ENCODE measurements at regions not wholly inside any gene's neighbourhood (a gene's known extent, or its start where the extent isn't known, plus 50 kb on each side); places are given as distances from the start of the nearest gene placed in this dataset.

GRCh38 chr16:60763869-60764268 is 1272.4 kb downstream of the CDH8 start:
- TF ChIP-seq, protein P1, sequence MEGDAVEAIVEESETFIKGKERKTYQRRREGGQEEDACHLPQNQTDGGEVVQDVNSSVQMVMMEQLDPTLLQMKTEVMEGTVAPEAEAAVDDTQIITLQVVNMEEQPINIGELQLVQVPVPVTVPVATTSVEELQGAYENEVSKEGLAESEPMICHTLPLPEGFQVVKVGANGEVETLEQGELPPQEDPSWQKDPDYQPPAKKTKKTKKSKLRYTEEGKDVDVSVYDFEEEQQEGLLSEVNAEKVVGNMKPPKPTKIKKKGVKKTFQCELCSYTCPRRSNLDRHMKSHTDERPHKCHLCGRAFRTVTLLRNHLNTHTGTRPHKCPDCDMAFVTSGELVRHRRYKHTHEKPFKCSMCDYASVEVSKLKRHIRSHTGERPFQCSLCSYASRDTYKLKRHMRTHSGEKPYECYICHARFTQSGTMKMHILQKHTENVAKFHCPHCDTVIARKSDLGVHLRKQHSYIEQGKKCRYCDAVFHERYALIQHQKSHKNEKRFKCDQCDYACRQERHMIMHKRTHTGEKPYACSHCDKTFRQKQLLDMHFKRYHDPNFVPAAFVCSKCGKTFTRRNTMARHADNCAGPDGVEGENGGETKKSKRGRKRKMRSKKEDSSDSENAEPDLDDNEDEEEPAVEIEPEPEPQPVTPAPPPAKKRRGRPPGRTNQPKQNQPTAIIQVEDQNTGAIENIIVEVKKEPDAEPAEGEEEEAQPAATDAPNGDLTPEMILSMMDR (conservative IDR thresholded peaks at IDR 0.05): no peak
- TF ChIP-seq EZH2 (IDR thresholded peaks at IDR 0.05; ENCODE audit: low read depth): no peak

Measured in PC-9 (cell line).